ENCODE measurements at regions not wholly inside any gene's neighbourhood (a gene's known extent, or its start where the extent isn't known, plus 50 kb on each side); places are given as distances from the start of the nearest gene placed in this dataset.

- no peak for TF ChIP-seq GATA3 (IDR thresholded peaks at IDR 0.05; ENCODE audit: low read depth, low read length)
- TF ChIP-seq GATA2 (IDR thresholded peaks at IDR 0.05; ENCODE audit: low read depth, low read length), result no peak
These were observed 272.1 kb downstream of the UACA start for GRCh38 chr15:70491201-70491621.
